ENCODE measurements at regions not wholly inside any gene's neighbourhood (a gene's known extent, or its start where the extent isn't known, plus 50 kb on each side); places are given as distances from the start of the nearest gene placed in this dataset.

DNA sequence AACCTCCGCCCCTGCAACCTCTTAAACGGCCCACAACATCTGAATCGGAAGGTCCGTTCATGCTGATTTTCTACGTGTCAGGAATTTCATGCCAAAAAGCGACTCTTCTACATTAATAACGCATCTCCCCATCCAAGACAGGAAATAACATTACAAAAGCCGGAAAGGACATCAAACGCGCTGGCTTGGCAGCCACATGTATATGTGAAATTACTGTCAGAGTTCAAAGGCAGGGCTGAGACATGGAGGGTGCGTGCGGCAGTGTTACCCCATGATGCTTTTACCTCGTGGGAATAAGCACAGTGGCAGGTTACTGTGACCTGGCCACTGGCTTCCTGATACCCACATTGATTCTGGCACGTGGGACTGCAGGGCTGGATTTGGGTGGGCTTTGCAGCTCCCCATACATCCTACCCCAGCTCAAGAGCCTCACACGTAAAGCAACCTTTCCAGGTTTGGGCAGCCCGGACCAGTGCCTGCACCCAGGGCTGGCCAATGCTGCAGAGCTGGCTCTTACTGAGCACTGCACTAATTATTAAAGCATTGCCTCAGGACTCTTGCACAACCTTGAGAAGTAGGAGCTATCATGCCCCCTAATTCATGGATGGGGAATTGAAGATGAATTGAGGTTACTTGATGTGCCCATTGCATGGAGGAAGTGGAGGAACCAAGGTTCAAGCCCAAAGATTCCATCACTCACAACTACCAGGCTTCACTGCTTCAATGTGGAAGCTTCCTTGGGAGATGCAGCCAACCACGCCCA is 120.6 kb upstream of the FOXF1 start:
- H3K36me3 ChIP-seq = no peaks in the 10 kb centered on the region
- no peaks in the 10 kb centered on the region for H3K27me3 ChIP-seq (replicated peaks; ENCODE audit: insufficient read depth)
- TF ChIP-seq POLR2AphosphoS5 (IDR thresholded peaks at IDR 0.05) (peak; percentile 28), POLR2A (IDR thresholded peaks at IDR 0.05) (no peak)
- no peak overlapping the region for H3K4me3 ChIP-seq
- H3K27ac ChIP-seq = no peak overlapping the region
- intact Hi-C loops (cut with DNase I) = no loop called here
- DNase-seq (ENCODE audit: low spot score) = no peak
- H3K9me3 ChIP-seq = no peaks in the 10 kb centered on the region
- H3K4me1 ChIP-seq (replicated peaks) = no peaks in the 10 kb centered on the region
- 77% methylated on average over 17 of the region's 17 CpGs for WGBS

DNA sequence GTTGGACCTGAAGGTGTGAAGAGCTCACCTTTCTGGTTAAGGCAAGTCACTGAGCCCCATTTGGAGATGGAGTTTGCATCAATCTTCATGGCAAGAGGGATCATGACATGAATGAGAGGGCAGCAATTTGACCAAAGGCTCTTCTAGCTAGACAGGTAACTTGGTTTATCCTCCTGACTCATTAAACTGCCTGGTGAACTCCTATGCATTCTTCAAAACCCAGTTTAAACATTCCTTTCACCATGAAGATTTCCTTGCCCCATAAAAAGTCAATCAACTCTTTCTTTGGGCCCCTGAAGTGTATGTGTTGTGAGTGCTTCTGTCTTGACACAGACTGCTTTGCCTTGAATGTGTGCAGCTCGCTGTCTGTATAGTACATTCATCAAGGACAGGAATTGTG is 120.0 kb upstream of the FOXF1 start:
- Histone ChIP-seq H3K9me3 (no peaks in the 10 kb centered on the region), H3K27me3 (replicated peaks; ENCODE audit: insufficient read depth) (no peaks in the 10 kb centered on the region), H3K36me3 (no peaks in the 10 kb centered on the region), H3K4me3 (no peak overlapping the region), H3K4me1 (replicated peaks) (no peaks in the 10 kb centered on the region), H3K27ac (no peak overlapping the region)
- TF ChIP-seq, protein P1, sequence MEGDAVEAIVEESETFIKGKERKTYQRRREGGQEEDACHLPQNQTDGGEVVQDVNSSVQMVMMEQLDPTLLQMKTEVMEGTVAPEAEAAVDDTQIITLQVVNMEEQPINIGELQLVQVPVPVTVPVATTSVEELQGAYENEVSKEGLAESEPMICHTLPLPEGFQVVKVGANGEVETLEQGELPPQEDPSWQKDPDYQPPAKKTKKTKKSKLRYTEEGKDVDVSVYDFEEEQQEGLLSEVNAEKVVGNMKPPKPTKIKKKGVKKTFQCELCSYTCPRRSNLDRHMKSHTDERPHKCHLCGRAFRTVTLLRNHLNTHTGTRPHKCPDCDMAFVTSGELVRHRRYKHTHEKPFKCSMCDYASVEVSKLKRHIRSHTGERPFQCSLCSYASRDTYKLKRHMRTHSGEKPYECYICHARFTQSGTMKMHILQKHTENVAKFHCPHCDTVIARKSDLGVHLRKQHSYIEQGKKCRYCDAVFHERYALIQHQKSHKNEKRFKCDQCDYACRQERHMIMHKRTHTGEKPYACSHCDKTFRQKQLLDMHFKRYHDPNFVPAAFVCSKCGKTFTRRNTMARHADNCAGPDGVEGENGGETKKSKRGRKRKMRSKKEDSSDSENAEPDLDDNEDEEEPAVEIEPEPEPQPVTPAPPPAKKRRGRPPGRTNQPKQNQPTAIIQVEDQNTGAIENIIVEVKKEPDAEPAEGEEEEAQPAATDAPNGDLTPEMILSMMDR (IDR thresholded peaks at IDR 0.05) = no peak
- TF ChIP-seq POLR2A (IDR thresholded peaks at IDR 0.05) = no peak
- DNase-seq (ENCODE audit: low spot score) = no peak
- 96% methylated on average over 1 of the region's 1 CpG for WGBS
- intact Hi-C loops (cut with DNase I) = no loop called here

DNA sequence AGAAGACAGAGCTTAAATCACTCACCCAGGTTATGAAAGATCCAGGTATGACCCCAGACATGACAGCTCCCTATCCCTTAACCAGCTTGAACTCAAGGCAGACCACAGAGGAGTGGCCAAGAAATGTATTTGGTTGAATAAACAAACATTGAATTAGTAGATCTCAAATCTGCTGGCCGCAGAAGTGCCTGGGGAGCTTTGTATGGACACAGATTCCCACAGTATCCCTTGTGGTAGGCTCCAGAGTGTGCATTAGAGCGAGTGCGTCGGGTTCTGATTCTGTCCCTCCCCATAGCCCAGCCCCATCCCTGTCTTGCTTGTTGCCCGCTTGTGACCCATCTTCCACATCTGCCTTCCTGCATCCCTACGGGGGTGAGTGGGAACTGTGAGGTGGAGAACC is 118.8 kb upstream of the FOXF1 start:
- no peaks in the 10 kb centered on the region for H3K9me3 ChIP-seq
- intact Hi-C loops (cut with DNase I) = no loop called here
- DNase-seq (ENCODE audit: low spot score) = no peak
- no peaks in the 10 kb centered on the region for H3K27me3 ChIP-seq (replicated peaks; ENCODE audit: insufficient read depth)
- no peaks in the 10 kb centered on the region for H3K4me1 ChIP-seq (replicated peaks)
- no peak overlapping the region for H3K27ac ChIP-seq
- 84% methylated on average over 6 of the region's 6 CpGs for WGBS
- no peaks in the 10 kb centered on the region for H3K36me3 ChIP-seq
- TF ChIP-seq POLR2A (IDR thresholded peaks at IDR 0.05) = no peak
- H3K4me3 ChIP-seq = no peak overlapping the region

DNA sequence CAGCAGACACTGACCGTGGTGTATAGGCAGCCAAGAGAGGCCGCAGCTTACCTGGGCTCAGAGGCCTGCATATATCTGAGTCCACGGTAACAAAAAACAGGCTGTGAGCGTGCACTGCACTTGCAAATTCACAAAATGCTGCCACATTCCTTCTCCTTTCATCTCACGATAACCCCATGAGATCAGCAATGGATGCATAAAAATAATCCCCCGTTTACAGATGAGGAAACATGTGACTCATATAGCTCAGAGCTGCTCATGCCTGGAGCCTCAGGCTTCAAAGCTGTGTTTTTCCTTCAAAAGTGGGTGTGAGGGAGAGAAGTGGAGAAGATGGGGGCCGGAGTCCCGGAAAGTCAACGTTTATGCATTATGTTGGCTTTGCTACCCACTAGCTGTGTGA is 118.3 kb upstream of the FOXF1 start:
- Histone ChIP-seq H3K4me1 (replicated peaks) (no peaks in the 10 kb centered on the region), H3K27me3 (replicated peaks; ENCODE audit: insufficient read depth) (no peaks in the 10 kb centered on the region), H3K9me3 (no peaks in the 10 kb centered on the region), H3K36me3 (no peaks in the 10 kb centered on the region), H3K4me3 (no peak overlapping the region), H3K27ac (no peak overlapping the region)
- WGBS = 77% methylated on average over 9 of the region's 9 CpGs
- intact Hi-C loops (cut with DNase I) = no loop called here
- DNase-seq (ENCODE audit: low spot score) = no peak
- TF ChIP-seq POLR2A (IDR thresholded peaks at IDR 0.05) (no peak), POLR2AphosphoS5 (IDR thresholded peaks at IDR 0.05) (no peak)
- TF ChIP-seq, protein P1 (IDR thresholded peaks at IDR 0.05) = no peak

DNA sequence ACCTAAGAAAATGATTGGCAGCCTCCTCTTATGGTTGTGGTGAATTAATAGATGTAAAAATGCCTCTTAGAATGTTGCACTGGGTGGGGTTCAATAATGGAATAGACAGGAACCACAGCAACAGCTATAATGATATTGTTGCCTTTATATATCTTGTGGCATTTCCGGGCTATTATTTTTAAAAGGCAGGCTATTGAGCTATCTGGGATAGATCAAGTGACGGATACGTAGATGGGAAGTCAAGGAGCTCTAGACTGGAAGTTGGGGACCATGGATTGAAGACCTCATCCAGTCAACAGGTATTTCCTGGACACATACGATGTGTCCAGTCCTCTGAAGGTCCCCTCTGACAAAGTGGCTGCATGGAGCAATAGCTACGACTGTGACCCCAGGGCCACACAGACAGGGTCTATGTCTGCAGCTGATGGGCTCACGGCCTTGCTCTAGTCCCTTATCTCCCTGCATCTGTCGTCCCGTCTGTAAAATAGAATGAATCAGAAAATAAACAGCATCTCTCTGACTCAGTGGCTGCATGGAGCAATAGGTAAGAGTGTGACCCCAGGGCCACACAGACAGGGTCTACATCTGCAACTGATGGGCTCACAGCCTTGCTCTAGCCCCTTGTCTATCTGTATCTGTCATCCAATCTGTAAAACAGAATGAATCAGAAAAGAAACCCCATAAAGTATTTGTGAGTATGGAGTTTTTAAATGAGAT is 117.7 kb upstream of the FOXF1 start:
- TF ChIP-seq, protein P1 (IDR thresholded peaks at IDR 0.05) = no peak
- TF ChIP-seq POLR2AphosphoS5 (IDR thresholded peaks at IDR 0.05) (no peak), POLR2A (IDR thresholded peaks at IDR 0.05) (no peak)

More for the DNA sequence above, 117.7 kb upstream of the FOXF1 start:
- H3K36me3 ChIP-seq = no peaks in the 10 kb centered on the region
- no peaks in the 10 kb centered on the region for H3K27me3 ChIP-seq (replicated peaks; ENCODE audit: insufficient read depth)
- DNase-seq (ENCODE audit: low spot score) = no peak
- no peak overlapping the region for H3K4me3 ChIP-seq
- no peak overlapping the region for H3K27ac ChIP-seq
- H3K9me3 ChIP-seq = no peaks in the 10 kb centered on the region
- intact Hi-C loops (cut with DNase I) = no loop called here
- WGBS = 70% methylated on average over 8 of the region's 8 CpGs
- no peaks in the 10 kb centered on the region for H3K4me1 ChIP-seq (replicated peaks)
